Tibial nerve (tissue), 4 donors: ENCODE measurements at regions not wholly inside any gene's neighbourhood (a gene's known extent, or its start where the extent isn't known, plus 50 kb on each side); places are given as distances from the start of the nearest gene placed in this dataset.

Experiments
- EP300 ChIP-seq, 2 donors: sonication (generic); formaldehyde crosslinking; IDR thresholded peaks; one replicate each; pipeline ENCODE4 v1.6.1; 2017; ENCODE audit warnings: antibody characterized with exemption in 2 of 2, mild to moderate bottlenecking in 1 of 2
- POLR2A ChIP-seq, 2 donors: fragments of 450-650 bp; IDR thresholded peaks; one replicate each; pipeline ENCODE4 v1.6.1; 2017; ENCODE audit warnings: antibody characterized with exemption in 2 of 2, mild to moderate bottlenecking in 2 of 2, moderate library complexity in 2 of 2
- TF ChIP-seq, protein P1 (sequence below), 5 experiments: fragments of 200-600 bp in 3 of 5; fragments of 450-650 bp in 2 of 5; sonication (generic) in 3 of 5; IDR thresholded peaks; one replicate each; pipeline ENCODE4 v1.5.1; 2016 to 2019; ENCODE audit warnings: antibody characterized with exemption in 5 of 5, mild to moderate bottlenecking in 3 of 5, moderate library complexity in 2 of 5

- TF ChIP-seq, protein P1, sequence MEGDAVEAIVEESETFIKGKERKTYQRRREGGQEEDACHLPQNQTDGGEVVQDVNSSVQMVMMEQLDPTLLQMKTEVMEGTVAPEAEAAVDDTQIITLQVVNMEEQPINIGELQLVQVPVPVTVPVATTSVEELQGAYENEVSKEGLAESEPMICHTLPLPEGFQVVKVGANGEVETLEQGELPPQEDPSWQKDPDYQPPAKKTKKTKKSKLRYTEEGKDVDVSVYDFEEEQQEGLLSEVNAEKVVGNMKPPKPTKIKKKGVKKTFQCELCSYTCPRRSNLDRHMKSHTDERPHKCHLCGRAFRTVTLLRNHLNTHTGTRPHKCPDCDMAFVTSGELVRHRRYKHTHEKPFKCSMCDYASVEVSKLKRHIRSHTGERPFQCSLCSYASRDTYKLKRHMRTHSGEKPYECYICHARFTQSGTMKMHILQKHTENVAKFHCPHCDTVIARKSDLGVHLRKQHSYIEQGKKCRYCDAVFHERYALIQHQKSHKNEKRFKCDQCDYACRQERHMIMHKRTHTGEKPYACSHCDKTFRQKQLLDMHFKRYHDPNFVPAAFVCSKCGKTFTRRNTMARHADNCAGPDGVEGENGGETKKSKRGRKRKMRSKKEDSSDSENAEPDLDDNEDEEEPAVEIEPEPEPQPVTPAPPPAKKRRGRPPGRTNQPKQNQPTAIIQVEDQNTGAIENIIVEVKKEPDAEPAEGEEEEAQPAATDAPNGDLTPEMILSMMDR (IDR thresholded peaks at IDR 0.05) = no peak
- TF ChIP-seq POLR2A (IDR thresholded peaks at IDR 0.05) (no peak), EP300 (IDR thresholded peaks at IDR 0.05) (no peak)
Measured at GRCh38 chr6:93182938-93183479, 236.3 kb downstream of the EPHA7 start.
